ENCODE measurements at regions not wholly inside any gene's neighbourhood (a gene's known extent, or its start where the extent isn't known, plus 50 kb on each side); places are given as distances from the start of the nearest gene placed in this dataset.

DNA sequence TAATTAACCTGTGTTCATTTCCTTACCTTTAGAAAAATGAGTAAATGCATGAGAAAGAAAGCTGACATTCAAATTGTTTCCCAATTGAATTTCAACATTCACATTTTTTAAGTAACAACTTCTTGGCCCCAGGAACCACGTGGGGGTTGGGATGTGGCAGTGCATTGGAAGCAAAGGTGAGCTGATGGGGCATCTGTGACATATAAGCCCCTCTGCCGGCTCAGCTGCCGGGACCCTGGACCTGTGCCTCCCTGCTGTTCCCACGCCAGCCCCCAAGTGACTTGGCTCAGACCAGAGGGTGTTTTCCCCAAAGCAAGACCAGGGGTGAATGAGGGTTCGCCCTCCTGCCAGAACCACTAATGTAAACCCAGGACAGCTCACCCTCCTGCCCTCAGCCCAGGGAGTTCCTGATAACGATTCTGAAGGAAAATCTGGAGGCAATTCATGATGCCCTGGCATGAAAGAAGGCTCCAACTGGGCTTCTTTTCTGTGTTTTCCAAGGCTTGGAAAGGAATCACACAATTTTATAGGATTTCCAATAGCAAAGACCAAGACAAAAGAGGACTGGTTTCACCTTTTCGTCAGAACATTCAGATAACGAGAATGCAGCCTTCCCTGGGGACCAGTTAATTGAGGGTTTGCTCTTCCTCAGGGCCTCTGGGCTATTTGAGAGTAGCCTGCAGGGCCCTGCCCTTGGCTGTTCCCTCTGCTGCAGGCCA, 193.2 kb upstream of the TWIST2 start:
- DNase-seq, result no peak
- no peak for TF ChIP-seq POLR2A (IDR thresholded peaks at IDR 0.05; ENCODE audit: low read length)
- TF ChIP-seq GATA1 (IDR thresholded peaks at IDR 0.05; ENCODE audit: low read depth, low read length), result no peak

- TF ChIP-seq GATA1 (IDR thresholded peaks at IDR 0.05; ENCODE audit: low read depth, low read length), result no peak
- no peak for TF ChIP-seq POLR2A (IDR thresholded peaks at IDR 0.05; ENCODE audit: low read length)
- DNase-seq, result no peak
Measured at GRCh38 chr2:238655198-238655860, 192.6 kb upstream of the TWIST2 start.

DNA sequence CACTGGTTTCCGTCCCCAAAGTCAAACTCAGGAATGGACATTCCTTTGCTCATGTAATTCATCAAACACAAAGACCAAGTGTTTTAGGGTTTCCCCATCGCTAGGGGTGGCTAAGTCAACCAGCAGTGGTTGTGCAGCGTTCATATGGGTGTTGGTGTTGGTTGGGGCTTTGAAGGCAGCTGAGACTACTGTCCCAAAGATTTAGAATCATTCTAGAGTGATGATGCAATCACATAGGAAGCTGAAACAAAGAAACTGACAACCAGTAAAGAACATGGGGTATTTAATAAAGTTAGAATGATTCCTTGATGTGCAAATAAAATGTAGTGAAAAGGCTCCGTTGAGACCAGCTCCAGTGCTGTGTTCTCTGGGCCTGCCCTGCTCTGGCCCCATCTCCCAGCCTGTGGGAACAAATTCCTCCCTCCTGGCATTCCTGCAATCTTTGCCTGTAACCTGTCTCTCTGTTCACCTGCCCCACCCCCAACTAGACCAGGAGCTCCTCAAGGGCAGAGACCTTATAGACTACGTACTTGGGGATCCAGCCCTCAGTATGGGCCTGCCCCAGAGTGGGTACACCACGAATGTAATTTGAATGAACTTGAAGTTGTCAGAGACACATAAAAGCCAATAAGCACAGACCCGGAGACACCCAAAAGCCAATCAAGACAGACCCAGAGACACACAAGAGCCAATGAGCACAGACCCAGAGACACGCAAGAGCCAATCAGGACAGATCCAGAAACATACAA, 191.7 kb upstream of the TWIST2 start:
- DNase-seq, result no peak
- TF ChIP-seq GATA1 (IDR thresholded peaks at IDR 0.05; ENCODE audit: low read depth, low read length) (no peak), POLR2A (IDR thresholded peaks at IDR 0.05; ENCODE audit: low read length) (no peak)

- TF ChIP-seq GATA1 (IDR thresholded peaks at IDR 0.05; ENCODE audit: low read depth, low read length), result no peak
- no peak for TF ChIP-seq POLR2A (IDR thresholded peaks at IDR 0.05; ENCODE audit: low read length)
- no peak for DNase-seq
Measured at GRCh38 chr2:238657132-238658053, 190.5 kb upstream of the TWIST2 start.

- no peak for DNase-seq
- TF ChIP-seq GATA1 (IDR thresholded peaks at IDR 0.05; ENCODE audit: low read depth, low read length) (no peak), POLR2A (IDR thresholded peaks at IDR 0.05; ENCODE audit: low read length) (no peak)
Measured at GRCh38 chr2:238658054-238658407, 189.9 kb upstream of the TWIST2 start.

- no peak for DNase-seq
- no peak for TF ChIP-seq POLR2A (IDR thresholded peaks at IDR 0.05; ENCODE audit: low read length)
- TF ChIP-seq GATA1 (IDR thresholded peaks at IDR 0.05; ENCODE audit: low read depth, low read length), result no peak
Measured at GRCh38 chr2:238658820-238659219, 189.1 kb upstream of the TWIST2 start.

DNA sequence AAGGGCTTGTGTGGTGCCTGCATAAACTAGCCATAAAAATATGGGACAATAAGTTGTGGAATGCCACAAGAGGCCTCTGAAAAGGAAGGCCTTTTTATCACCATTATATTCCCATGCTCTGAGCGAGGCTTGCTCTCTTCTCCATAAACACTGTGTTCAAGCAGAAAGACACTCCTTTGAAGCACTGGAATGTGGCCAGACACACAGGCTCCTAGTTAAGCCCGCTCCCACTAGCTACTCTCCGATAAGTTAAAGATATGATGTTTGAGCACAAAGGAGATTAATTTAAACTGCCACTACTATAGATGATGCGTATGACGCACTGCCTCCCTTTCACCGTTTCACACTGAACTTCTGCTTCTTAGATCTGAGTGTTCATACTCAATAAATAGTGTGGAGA, 188.7 kb upstream of the TWIST2 start:
- TF ChIP-seq POLR2A (IDR thresholded peaks at IDR 0.05; ENCODE audit: low read length), result no peak
- TF ChIP-seq GATA1 (IDR thresholded peaks at IDR 0.05; ENCODE audit: low read depth, low read length), result no peak
- no peak for DNase-seq

- no peak for DNase-seq
- TF ChIP-seq GATA1 (IDR thresholded peaks at IDR 0.05; ENCODE audit: low read depth, low read length), result no peak
- no peak for TF ChIP-seq POLR2A (IDR thresholded peaks at IDR 0.05; ENCODE audit: low read length)
Measured at GRCh38 chr2:238663586-238663985, 184.3 kb upstream of the TWIST2 start.

GRCh38 chr2:238665919-238666318, 182.0 kb upstream of the TWIST2 start:
- TF ChIP-seq POLR2A (IDR thresholded peaks at IDR 0.05; ENCODE audit: low read length), result no peak
- no peak for TF ChIP-seq GATA1 (IDR thresholded peaks at IDR 0.05; ENCODE audit: low read depth, low read length)
- no peak for DNase-seq

DNA sequence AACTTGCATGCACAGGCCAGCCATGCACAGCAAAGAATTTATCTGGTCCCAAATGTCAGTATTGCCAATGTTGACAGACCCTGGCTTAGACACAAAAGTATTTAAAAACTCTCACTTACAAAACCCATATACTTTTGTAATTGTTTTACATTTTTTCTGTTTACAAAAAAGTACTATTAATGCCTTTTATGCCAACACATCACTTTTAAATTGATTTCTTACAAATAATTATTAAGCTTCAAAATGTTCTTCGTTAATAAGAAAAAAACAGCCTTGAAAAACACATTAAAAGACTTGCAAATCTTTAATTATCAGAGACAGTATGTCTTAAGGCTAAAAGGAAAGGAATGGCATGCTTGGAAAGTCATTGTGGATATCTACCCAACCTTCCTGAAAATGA, 181.3 kb upstream of the TWIST2 start:
- TF ChIP-seq POLR2A (IDR thresholded peaks at IDR 0.05; ENCODE audit: low read length) (no peak), GATA1 (IDR thresholded peaks at IDR 0.05; ENCODE audit: low read depth, low read length) (no peak)
- no peak for DNase-seq

- DNase-seq, result no peak
Measured at GRCh38 chr2:238667008-238667407, 180.9 kb upstream of the TWIST2 start.

DNA sequence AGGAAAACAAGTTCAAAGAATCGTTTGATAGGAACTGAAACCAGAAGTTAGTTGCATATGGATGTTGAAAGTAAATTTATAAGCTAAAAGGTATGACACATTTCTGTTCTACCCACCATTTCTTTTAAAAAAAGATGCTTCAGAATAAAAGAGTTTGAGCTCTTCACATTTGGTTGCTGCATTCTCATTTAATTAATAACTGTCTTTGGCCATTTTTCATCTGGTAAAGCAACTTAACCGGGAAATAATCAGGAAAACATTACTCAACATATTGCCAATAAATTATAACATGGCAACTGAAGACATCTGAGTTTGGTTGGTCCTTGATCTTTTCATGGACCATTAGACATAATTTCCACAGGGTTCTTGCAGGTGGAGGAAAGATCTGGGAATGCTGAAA, 180.2 kb upstream of the TWIST2 start:
- TF ChIP-seq GATA1 (IDR thresholded peaks at IDR 0.05; ENCODE audit: low read depth, low read length), result no peak
- TF ChIP-seq POLR2A (IDR thresholded peaks at IDR 0.05; ENCODE audit: low read length), result no peak
- no peak for DNase-seq

More at GRCh38 chr2:238667008-238667407, 180.9 kb upstream of the TWIST2 start:
- TF ChIP-seq POLR2A (IDR thresholded peaks at IDR 0.05; ENCODE audit: low read length) (no peak), GATA1 (IDR thresholded peaks at IDR 0.05; ENCODE audit: low read depth, low read length) (no peak)

- no peak for TF ChIP-seq GATA1 (IDR thresholded peaks at IDR 0.05; ENCODE audit: low read depth, low read length)
- no peak for DNase-seq
Measured at GRCh38 chr2:238668426-238668825, 179.5 kb upstream of the TWIST2 start.

DNA sequence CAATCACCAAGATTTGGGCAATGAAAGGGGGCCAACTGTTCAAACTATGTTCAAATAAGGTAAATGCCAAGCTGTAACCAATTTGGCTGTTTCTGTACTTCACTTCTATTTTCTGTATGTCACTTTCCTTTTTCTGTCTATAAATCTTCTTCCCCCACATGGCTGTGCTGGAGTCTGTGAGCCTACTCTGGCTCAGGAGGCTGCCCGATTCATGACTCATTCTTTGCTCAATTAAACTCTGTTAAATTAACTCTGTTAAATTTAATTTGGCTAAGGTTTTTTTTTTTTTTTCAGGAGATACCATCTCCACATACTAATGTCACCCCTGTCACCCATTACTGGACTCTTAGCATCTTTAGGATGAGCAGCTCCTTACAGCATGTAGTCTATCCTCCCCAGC, 178.8 kb upstream of the TWIST2 start:
- no peak for DNase-seq
- no peak for TF ChIP-seq POLR2A (IDR thresholded peaks at IDR 0.05; ENCODE audit: low read length)
